OCI-LY3 (cell line): ENCODE measurements at regions not wholly inside any gene's neighbourhood (a gene's known extent, or its start where the extent isn't known, plus 50 kb on each side); places are given as distances from the start of the nearest gene placed in this dataset.

Source experiments
- H2AFZ ChIP-seq: fragments of 200-600, 300-600 bp; shearing (Covaris generic); 2 replicates; pipeline ENCODE4 v1.6.0; 2014; ENCODE audit warnings: antibody characterized with exemption, low read depth, low read length
- H3K27ac ChIP-seq: fragments of 200-600, 300-600 bp; sonication (generic); 2 replicates; pipeline ENCODE4 v1.5.1; 2014; ENCODE audit warnings: mild to moderate bottlenecking, low read length, moderate library complexity, mixed read lengths
- H3K27me3 ChIP-seq: fragments of 200-600, 300-600 bp; sonication (generic); 2 replicates; pipeline ENCODE4 v1.6.1; 2014; ENCODE audit warnings: low read depth, low read length, mixed read lengths
- H3K36me3 ChIP-seq: fragments of 200-600, 300-600 bp; sonication (generic); replicated peaks from 2 replicates; pipeline ENCODE3; 2014; ENCODE audit warnings: low read depth, low read length, mixed read lengths
- H3K4me1 ChIP-seq: fragments of 300-600, 200-600 bp; sonication (generic); 2 replicates; pipeline ENCODE4 v1.6.1; 2014; ENCODE audit warnings: low read length, mixed read lengths
- H3K4me2 ChIP-seq: fragments of 200-600, 300-600 bp; sonication (generic); 2 replicates; pipeline ENCODE4 v1.6.1; 2014; ENCODE audit warnings: low read length, mixed read lengths
- H3K4me3 ChIP-seq: fragments of 300-600, 200-600 bp; sonication (generic); 2 replicates; pipeline ENCODE4 v1.5.1; 2014; ENCODE audit warnings: antibody characterized with exemption, mild to moderate bottlenecking, low read length, moderate library complexity
- H3K79me2 ChIP-seq: fragments of 300-600, 200-600 bp; shearing (Covaris generic); 2 replicates; pipeline ENCODE4 v1.6.1; 2014; ENCODE audit warnings: mild to moderate bottlenecking, low read length, mixed read lengths
- H3K9ac ChIP-seq: fragments of 300-600, 200-600 bp; shearing (Covaris generic); 2 replicates; pipeline ENCODE4 v1.6.0; 2014; ENCODE audit warnings: mild to moderate bottlenecking, low read length, moderate library complexity
- H3K9me3 ChIP-seq: fragments of 200-600, 300-600 bp; shearing (Covaris generic); 2 replicates; pipeline ENCODE4 v1.6.1; 2014; ENCODE audit warnings: low read length, mixed read lengths; ENCODE audit not compliant: insufficient read depth
- H4K20me1 ChIP-seq: fragments of 200-600, 300-600 bp; sonication (generic); 2 replicates; pipeline ENCODE4 v1.6.1; 2016; ENCODE audit warnings: low read length, mixed read lengths; ENCODE audit not compliant: insufficient read depth
- CTCF ChIP-seq: fragments of 200-600, 300-600 bp; sonication (generic); IDR thresholded peaks from 2 replicates; pipeline ENCODE4 v1.5.1; 2014; ENCODE audit warnings: antibody characterized with exemption, low read length, low read depth
- EZH2phosphoT487 ChIP-seq: fragments of 200-600 bp; shearing (Covaris generic); IDR thresholded peaks from 2 replicates; pipeline ENCODE4 v1.6.1; 2018; ENCODE audit warnings: antibody characterized with exemption, mixed run types, low read depth

- no peaks in the 10 kb centered on the region for H3K9me3 ChIP-seq
- no peak overlapping the region for H3K4me2 ChIP-seq
- no peak overlapping the region for H3K4me3 ChIP-seq
- no peaks in the 10 kb centered on the region for H3K79me2 ChIP-seq
- no peak overlapping the region for H3K27ac ChIP-seq
- no peaks in the 10 kb centered on the region for H3K27me3 ChIP-seq
- no peak for TF ChIP-seq EZH2phosphoT487
- TF ChIP-seq CTCF: no peak
- no peaks in the 10 kb centered on the region for H3K4me1 ChIP-seq
- H2AFZ ChIP-seq: no peak overlapping the region
- no peaks in the 10 kb centered on the region for H3K36me3 ChIP-seq
- H3K9ac ChIP-seq: no peak overlapping the region
- H4K20me1 ChIP-seq: no peaks in the 10 kb centered on the region
These were observed 157.1 kb downstream of the KATNIP start for GRCh38 chr16:27706866-27707685.

GRCh38 chr16:27708651-27709050 lies 158.7 kb downstream of the KATNIP start:
- Histone ChIP-seq H3K79me2 (no peaks in the 10 kb centered on the region), H3K9ac (no peak overlapping the region), H3K4me1 (no peaks in the 10 kb centered on the region), H2AFZ (no peak overlapping the region), H3K27ac (no peak overlapping the region), H3K4me2 (no peak overlapping the region), H3K4me3 (no peak overlapping the region), H4K20me1 (no peaks in the 10 kb centered on the region), H3K9me3 (no peaks in the 10 kb centered on the region), H3K36me3 (no peaks in the 10 kb centered on the region), H3K27me3 (no peaks in the 10 kb centered on the region)
- TF ChIP-seq EZH2phosphoT487 (no peak), CTCF (no peak)

GRCh38 chr16:27712251-27712711 lies 162.3 kb downstream of the KATNIP start:
- Histone ChIP-seq H3K27me3 (no peaks in the 10 kb centered on the region), H3K36me3 (no peaks in the 10 kb centered on the region), H3K4me3 (no peak overlapping the region), H3K27ac (no peak overlapping the region), H2AFZ (no peak overlapping the region), H3K79me2 (no peaks in the 10 kb centered on the region), H3K4me2 (no peak overlapping the region), H4K20me1 (no peaks in the 10 kb centered on the region), H3K4me1 (no peaks in the 10 kb centered on the region), H3K9ac (no peak overlapping the region), H3K9me3 (no peaks in the 10 kb centered on the region)
- TF ChIP-seq CTCF (no peak), EZH2phosphoT487 (no peak)

GRCh38 chr16:27717726-27718125 lies 167.8 kb downstream of the KATNIP start:
- H3K4me3 ChIP-seq: no peak overlapping the region
- H3K79me2 ChIP-seq: no peaks in the 10 kb centered on the region
- no peak overlapping the region for H3K9ac ChIP-seq
- H3K4me1 ChIP-seq: no peaks in the 10 kb centered on the region
- no peaks in the 10 kb centered on the region for H4K20me1 ChIP-seq
- no peaks in the 10 kb centered on the region for H3K9me3 ChIP-seq
- no peaks in the 10 kb centered on the region for H3K36me3 ChIP-seq
- H2AFZ ChIP-seq: no peak overlapping the region
- H3K27me3 ChIP-seq: no peaks in the 10 kb centered on the region
- H3K4me2 ChIP-seq: no peak overlapping the region
- no peak overlapping the region for H3K27ac ChIP-seq
- TF ChIP-seq CTCF: no peak
- no peak for TF ChIP-seq EZH2phosphoT487
